Loucy (cell line): ENCODE measurements at regions not wholly inside any gene's neighbourhood (a gene's known extent, or its start where the extent isn't known, plus 50 kb on each side); places are given as distances from the start of the nearest gene placed in this dataset.

Experiments
- CTCF ChIP-seq: fragments of 200-600 bp; sonication (generic); conservative IDR thresholded peaks from 2 replicates; pipeline ENCODE4 v1.5.1; 2014; ENCODE audit warnings: mild to moderate bottlenecking, antibody characterized with exemption, low read length
- EZH2phosphoT487 ChIP-seq: fragments of 200-600 bp; IDR thresholded peaks from 2 replicates; pipeline ENCODE4 v1.6.1; 2018; ENCODE audit warnings: antibody characterized with exemption, mild to moderate bottlenecking, moderate library complexity, borderline replicate concordance

GRCh38 chr2:217231212-217231611 lies 371.3 kb upstream of the TNP1 start:
- TF ChIP-seq CTCF = no peak
- no peak for TF ChIP-seq EZH2phosphoT487
